ENCODE measurements at regions not wholly inside any gene's neighbourhood (a gene's known extent, or its start where the extent isn't known, plus 50 kb on each side); places are given as distances from the start of the nearest gene placed in this dataset.

DNA sequence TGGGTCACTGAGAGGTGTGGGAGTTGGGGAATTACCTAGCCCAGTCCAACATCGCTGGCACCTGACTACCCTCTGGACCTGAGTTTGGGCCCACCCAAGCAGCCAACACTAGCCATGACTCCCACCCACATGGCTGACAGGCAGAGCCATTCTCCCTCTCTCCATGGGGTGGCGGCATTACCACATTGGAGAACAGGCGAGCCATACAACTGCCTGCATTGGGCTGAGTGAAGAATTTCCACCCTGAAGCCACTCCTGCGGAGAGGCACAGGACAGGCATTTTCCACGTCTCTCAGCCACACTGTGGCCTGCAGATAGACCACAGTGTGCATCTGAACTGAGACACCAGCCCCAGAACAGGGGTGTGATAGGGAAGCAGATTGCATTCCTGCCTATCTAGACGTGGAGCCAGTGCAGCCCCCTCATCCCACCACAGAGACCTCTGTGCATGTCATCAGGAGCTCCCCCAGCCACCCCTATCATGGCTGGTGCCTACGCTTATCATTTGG lies 58.2 kb upstream of the ANTXRL start:
- DNase-seq (ENCODE audit: low read depth) = peak; percentile 72

DNA sequence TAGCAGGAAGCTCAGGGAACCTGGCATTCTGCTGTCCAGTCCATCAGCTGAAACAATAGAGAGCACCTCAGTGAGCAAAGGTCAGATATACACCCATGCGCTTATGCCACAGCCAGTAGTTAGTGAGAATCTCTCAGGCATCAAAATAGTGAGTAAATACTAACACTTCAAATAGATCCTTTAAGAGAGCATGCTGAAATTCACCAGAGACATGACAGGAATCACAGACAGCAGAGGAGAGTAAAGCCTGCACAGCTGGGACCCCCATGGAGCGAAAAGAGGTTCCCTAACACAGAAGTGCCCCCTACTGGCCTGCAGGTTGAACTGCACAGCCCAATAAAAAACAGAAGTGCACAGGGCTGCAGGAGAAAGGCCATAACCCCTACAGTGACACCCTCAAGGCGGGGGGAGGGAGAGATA lies 57.6 kb upstream of the ANTXRL start:
- peak; percentile 8 for DNase-seq (ENCODE audit: low read depth)

DNA sequence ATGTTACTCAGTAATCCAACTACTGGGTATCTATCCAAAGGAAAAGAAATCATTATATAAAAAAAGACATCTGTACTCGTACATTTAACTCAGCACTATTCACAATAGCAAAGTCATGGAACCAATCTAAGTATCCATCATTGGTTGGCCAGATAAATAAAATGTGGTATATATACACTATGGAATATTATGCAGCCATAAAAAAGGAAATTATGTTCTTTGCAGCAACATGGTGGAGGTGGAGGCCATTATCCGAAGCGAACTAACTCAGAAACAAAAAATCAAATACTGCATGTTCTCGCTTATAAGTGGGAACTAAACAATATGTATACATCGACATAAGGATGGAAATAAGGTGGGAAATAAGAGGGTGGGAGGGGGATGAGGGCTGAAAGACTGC lies 56.2 kb upstream of the ANTXRL start:
- no peak for DNase-seq (ENCODE audit: low read depth)

DNA sequence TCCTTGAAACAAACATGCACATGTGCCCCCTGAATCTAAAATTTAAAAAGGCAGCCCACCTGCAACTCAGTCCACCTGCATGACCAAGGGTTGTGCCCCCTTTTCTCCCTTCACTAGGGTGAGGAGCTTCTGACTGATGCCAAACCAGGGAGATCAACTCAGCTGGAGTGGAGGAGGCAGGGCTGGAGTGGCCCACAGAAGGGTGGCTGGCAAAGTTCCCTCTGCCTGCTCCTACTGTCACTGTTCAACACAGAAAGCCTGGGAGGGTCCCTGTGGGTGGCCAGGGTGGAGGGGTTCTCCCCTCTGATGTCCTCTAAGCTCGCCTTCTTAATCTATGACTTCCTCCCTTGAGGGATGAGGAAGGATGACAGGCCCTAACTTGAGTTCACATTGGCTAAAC lies 55.7 kb upstream of the ANTXRL start:
- DNase-seq (ENCODE audit: low read depth) = no peak

DNA sequence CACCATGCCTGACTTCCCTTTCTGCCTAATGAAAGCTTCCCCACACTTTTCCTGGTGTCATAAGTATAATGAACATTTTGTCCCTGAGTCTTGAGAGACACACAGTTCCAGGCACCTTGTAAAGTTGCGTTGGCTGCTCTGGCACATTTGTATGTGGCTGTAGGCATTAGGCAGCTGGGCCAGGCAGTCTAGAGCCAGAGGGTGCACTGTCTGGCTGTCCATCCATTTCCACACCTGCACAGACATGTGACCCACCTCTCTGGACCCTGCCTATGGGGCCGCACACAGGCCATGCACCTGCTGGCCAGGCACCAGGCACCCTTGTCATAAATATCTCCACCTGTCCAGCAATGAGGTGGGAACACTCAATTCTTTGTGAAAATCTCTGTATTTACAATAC lies 54.7 kb upstream of the ANTXRL start:
- DNase-seq (ENCODE audit: low read depth) = no peak

DNA sequence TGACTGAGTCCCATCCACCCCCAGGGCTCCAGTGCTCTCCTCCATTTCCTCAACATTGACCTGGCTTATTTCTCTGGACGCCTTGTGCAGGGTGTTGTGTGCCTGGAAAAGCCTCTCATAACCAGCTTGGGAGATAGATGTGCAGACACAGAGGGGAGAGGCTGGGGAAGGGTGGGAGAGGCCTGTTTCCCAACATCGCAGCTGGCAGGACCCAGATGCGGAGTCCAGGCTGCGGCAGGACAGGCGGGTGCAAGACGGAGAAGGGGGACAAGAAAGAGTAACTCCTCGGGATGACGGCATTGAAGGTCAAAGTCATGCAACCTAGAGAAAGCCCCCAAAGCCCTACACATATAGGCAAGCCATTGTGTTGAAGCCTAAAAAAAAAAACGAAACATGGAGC lies 54.1 kb upstream of the ANTXRL start:
- DNase-seq (ENCODE audit: low read depth) = no peak

DNA sequence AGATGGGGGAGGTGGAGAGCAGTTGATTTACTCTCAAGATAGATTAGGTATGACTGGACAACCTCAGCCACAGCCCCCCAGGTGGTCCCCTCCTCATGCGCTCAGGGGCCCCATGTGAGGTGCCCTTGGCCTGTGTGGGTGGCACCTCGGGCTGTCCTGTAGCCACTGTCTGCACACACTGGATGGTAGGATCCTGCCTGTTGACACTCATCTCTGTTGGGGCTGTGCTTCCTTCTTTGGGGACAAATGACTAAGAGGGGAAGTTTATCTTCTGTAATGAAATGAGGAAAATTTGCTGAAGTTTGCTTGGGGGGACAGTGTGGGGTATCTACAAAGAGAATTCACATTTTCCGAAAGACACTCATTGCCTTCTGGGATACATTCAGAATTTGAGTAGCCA lies 53.6 kb upstream of the ANTXRL start:
- DNase-seq (ENCODE audit: low read depth) = no peak

DNA sequence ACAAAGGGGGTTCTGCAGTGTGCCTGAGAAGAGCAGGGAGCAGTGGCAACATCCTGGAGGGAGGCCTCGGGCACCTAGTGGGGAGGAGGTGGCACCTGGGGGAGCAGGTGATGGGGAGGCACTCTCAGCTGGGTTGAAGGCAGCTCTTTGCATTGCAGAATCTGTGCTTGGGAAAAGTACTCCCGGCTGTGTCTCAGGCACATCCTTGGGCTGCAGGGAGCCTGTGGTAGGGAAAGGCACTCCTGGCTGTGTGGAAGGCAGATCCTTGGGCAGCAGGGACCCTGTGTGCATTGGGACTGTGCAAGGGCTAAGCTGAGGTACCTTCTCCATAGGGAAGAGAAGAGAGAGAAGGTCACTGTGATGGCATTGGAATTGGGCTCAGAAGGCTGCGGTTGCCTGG lies 52.8 kb upstream of the ANTXRL start:
- no peak for DNase-seq (ENCODE audit: low read depth)

DNA sequence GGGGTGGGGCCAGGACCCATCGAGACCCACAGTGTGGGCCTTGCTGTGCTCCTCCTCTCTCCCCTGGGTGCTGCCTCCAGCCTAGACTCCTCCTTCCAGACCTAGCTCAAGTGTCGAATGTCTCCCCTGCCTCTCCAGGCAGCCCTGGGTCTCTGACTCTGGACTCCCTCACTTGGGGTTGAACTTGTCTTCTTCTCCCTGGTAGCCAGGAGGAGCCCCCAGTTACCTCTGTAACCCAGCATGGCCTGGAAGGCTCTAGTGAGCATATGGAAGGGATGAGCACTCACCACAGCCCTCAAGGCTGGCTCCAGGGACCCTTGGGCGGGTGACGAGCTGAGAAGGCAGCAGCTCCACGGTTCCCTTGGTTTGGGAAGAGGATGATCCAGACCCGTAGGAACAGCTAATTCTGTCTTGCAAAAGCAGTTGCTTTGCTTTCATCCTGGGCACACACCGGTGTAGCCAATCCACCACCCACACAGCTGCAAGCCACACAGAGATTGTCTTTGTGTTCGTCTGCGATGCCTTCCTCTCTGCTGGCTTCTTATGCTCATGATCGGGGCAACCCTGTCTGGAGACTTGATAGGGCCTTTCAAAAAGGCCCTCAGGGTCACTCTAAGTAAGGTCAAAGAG lies 52.3 kb upstream of the ANTXRL start:
- DNase-seq (ENCODE audit: low read depth) = no peak

DNA sequence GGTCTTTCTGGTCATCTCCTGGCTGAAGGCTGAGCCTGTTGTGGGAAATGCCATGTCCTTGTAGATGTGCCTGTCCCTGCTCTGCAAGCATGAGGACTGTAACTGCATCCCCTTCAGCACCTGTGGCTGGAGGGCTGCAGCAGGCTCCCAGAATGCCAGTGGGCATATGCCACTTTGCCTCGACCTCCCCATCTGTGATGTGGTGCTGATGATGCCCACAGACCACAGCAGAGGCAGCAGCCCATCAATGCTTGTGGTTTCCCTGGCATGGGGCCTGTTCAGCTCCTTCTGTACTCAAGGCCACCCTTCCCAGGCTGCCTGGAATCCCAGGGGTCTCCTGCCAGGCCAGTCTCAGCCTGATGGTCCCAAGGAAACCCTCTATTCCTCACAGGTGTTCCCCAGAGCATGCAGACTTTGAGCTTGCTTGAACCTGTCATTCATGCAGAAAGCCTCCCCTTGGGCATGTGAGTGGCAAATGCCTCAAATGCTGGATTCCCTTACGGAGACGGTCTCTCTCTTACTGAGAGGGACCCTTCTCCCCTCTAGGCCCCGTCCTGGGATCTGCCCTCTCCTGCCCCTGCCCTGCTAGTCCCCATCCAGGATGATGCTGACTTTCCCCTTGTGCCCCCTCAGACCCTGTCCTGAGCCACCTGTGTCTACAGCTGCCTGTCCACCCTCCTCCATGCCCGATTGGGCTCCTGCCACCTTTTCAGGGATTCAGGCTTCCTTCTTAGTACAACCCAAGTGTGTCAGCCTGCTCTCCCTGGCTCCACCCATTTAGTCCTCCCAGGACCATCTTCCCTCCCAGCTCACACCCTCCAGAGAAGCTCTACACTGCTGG lies 50.9 kb upstream of the ANTXRL start:
- DNase-seq (ENCODE audit: low read depth) = no peak

DNA sequence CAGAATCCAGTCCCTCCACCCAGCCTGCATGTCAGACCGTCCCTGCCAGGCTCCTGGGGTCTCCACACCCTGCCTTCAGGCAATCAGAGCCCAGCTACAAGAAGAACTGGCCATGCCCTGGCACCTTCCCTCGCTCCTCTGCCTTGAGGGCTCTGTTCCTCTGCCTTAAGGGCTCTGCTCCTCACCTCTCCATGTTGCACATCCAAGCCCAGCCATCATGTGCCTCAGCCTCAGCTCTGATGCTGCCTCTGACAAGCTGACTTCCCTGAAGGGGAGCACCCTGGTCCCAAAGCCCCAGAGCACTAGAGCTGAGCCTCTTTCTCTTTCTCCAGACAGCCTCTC lies 50.3 kb upstream of the ANTXRL start:
- DNase-seq (ENCODE audit: low read depth) = no peak

DNA sequence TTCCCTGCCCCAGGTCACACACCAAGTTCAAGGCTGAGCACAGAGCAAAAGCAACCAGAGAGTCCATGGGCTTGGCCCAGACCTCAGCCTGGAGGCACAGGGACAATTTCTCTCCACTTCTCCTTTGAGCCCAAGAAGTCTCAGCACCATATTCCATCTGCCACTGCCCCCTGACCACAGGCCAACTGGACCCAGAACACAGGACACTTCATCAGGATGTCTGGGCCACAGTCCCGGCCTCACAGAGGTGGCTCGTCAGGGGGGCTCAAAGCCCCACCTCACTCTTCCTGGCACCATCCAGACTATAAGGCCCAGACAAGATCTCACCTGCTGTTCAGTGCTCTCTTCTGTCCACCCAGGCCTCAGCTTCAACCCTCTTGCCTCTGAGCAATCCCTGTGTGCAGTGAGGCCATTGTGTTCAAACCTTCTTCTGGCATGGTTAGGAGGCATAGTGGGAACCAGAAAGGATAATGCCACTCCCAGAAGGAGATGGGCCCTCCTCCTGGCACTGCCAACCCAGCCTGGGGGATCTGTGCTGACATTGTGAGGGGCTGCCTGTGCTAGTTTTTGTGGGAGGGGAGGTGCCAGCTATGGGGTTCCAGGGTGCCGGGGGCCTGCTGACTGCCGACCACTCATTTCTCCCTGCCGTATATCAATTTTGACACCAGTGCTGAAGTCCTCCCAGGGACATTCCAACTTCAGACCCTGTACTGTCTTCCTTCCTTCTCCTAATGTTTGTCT lies 49.7 kb upstream of the ANTXRL start:
- DNase-seq (ENCODE audit: low read depth) = no peak

Measured in M059J (cell line).